Thyroid gland (tissue), 4 donors: ENCODE measurements at regions not wholly inside any gene's neighbourhood (a gene's known extent, or its start where the extent isn't known, plus 50 kb on each side); places are given as distances from the start of the nearest gene placed in this dataset.

Experiments
- DNase-seq, 2 donors: peaks; one replicate each; pipeline ENCODE4 v3.0.0-alpha.2; 2019
- H3K27ac ChIP-seq, 3 donors: fragments of 200-600 bp; sonication (generic); 1 replicate in 2 of 3; 2 replicates in 1 of 3; pipeline ENCODE4 v1.5.1; 2016 to 2019; ENCODE audit warnings: mild to moderate bottlenecking in 1 of 3, moderate library complexity in 1 of 3
- H3K27me3 ChIP-seq: fragments of 200-600 bp; sonication (generic); one replicate; pipeline ENCODE4 v1.5.1; 2019
- H3K36me3 ChIP-seq, 2 donors: fragments of 200-600 bp; sonication (generic); one replicate each; pipeline ENCODE4 v1.5.1; 2016 to 2019
- H3K4me1 ChIP-seq, 2 donors: fragments of 200-600 bp; sonication (generic); one replicate each; pipeline ENCODE4 v1.5.1; 2017 to 2019
- H3K4me3 ChIP-seq, 3 donors: fragments of 200-600 bp; sonication (generic); replicated peaks in 1 of 3; 1 replicate in 2 of 3; 2 replicates in 1 of 3; pipeline ENCODE4 v1.5.1; 2016; ENCODE audit warnings: mild to moderate bottlenecking in 1 of 3
- H3K9me3 ChIP-seq: fragments of 200-600 bp; sonication (generic); one replicate; pipeline ENCODE4 v1.5.1; 2017
- CTCF ChIP-seq, 6 experiments: fragments of 200-600 bp in 3 of 6; fragments of 450-650 bp in 3 of 6; sonication (generic) in 3 of 6; IDR thresholded peaks; one replicate each; pipeline ENCODE4 v1.5.1; 2016 to 2019; ENCODE audit warnings: antibody characterized with exemption in 6 of 6, mild to moderate bottlenecking in 2 of 6, inconsistent platforms in 1 of 6, moderate library complexity in 1 of 6
- POLR2A ChIP-seq, 2 donors: fragments of 450-650 bp; IDR thresholded peaks; one replicate each; pipeline ENCODE4 v1.6.1; 2017; ENCODE audit warnings: antibody characterized with exemption in 2 of 2, mild to moderate bottlenecking in 2 of 2, moderate library complexity in 1 of 2
- WGBS, 2 donors: methylation state at CpG; one replicate each; pipeline ENCODE4 v1.1.5; 2017; 5-methylcytosine and 5-hydroxymethylcytosine counted together
- intact Hi-C: fragments of 100-400 bp; cut with DNase I; formaldehyde crosslinking; loops from one replicate; pipeline ENCODE4 v1.15.1; 2023

DNA sequence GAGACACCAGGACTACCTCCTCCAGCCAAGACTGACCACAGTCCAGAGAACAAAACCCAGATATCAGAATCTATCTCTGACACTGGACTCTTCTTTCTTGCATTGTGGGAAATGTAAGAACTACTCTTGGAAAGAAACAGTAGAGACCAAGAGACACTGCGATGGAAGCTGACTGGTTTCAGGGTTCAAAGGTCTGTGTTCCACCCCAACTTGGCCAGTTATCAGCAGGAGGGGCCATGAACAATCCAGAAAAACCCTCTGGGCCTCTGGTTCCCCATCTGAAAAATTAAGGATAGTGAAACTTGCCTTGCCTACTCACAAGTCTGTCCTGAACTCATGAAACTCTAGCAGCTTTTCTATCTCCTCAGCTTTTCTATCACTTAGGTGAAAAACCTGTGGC lies 166.5 kb downstream of the SUCLG1 start:
- no peaks in the 10 kb centered on the region for H3K36me3 ChIP-seq
- H3K27ac ChIP-seq, result no peak overlapping the region
- no peak for TF ChIP-seq POLR2A (IDR thresholded peaks at IDR 0.05)
- TF ChIP-seq CTCF (IDR thresholded peaks at IDR 0.05), result no peak
- H3K27me3 ChIP-seq, result no peaks in the 10 kb centered on the region
- H3K4me1 ChIP-seq, result no peaks in the 10 kb centered on the region
- DNase-seq, result no peak
- intact Hi-C loops, result no loop called here
- WGBS, 2 donors, result 94 to 100% methylated on average over 1 of the region's 1 CpG
- no peak overlapping the region for H3K4me3 ChIP-seq
- no peaks in the 10 kb centered on the region for H3K9me3 ChIP-seq

GRCh38 chr2:84290537-84290936 lies 168.5 kb downstream of the SUCLG1 start:
- Histone ChIP-seq H3K27me3 (no peaks in the 10 kb centered on the region), H3K27ac (no peak overlapping the region), H3K4me3 (no peak overlapping the region), H3K9me3 (no peaks in the 10 kb centered on the region), H3K36me3 (no peaks in the 10 kb centered on the region), H3K4me1 (no peaks in the 10 kb centered on the region)
- 96 to 98% methylated on average over 29 of the region's 29 CpGs for WGBS, 2 donors
- intact Hi-C loops, result no loop called here
- DNase-seq, result no peak
- TF ChIP-seq POLR2A (IDR thresholded peaks at IDR 0.05), result no peak
- TF ChIP-seq CTCF (IDR thresholded peaks at IDR 0.05), result no peak

DNA sequence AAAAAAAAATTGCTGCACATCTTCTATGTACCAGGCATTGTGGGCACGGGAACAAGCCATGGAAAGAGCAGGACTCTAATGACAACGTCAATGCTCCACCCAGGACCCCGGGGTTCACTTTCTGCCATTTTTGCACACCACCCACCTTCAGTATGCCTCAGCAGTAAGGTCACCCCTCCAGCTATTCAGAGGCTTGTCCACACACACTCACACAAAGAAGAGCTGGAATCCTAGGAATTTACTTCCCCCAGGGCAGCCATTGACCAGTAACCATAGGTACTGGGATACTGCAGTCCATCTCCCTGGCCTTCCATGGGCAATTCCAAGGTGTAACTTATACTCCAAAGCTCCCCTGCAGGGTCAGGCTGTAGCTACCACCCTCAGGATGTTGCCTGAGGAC lies 170.8 kb downstream of the SUCLG1 start:
- Histone ChIP-seq H3K36me3 (no peaks in the 10 kb centered on the region), H3K27me3 (no peaks in the 10 kb centered on the region), H3K27ac (no peak overlapping the region), H3K4me1 (no peaks in the 10 kb centered on the region), H3K9me3 (no peaks in the 10 kb centered on the region), H3K4me3 (no peak overlapping the region)
- 92 to 93% methylated on average over 3 of the region's 3 CpGs for WGBS, 2 donors
- intact Hi-C loops, result no loop called here
- DNase-seq, result no peak
- no peak for TF ChIP-seq POLR2A (IDR thresholded peaks at IDR 0.05)
- no peak for TF ChIP-seq CTCF (IDR thresholded peaks at IDR 0.05)

DNA sequence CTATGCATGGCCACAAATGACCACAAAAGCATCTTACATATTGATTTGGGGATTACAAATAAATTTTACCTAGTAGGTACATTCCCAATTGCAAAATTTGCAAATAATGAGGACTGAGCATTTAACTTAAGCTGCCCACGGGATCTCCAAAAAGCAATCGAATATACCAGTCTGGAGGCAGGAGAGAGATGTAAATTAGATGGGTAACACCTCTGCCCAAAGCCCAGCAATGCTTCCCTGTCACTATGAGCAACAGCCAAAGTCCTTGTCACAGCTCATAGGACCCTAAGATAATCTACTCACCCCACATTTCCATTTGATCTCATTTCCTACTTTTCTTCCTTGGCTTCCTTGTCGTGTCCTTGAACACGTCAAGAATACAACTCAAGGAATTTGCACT lies 172.2 kb downstream of the SUCLG1 start:
- no peaks in the 10 kb centered on the region for H3K27me3 ChIP-seq
- no peak for DNase-seq
- TF ChIP-seq CTCF (IDR thresholded peaks at IDR 0.05) (no peak), POLR2A (IDR thresholded peaks at IDR 0.05) (no peak)
- intact Hi-C loops, result no loop called here
- H3K9me3 ChIP-seq, result no peaks in the 10 kb centered on the region
- WGBS, 2 donors, result 81 to 85% methylated on average over 4 of the region's 4 CpGs
- no peak overlapping the region for H3K27ac ChIP-seq
- no peaks in the 10 kb centered on the region for H3K4me1 ChIP-seq
- no peak overlapping the region for H3K4me3 ChIP-seq
- no peaks in the 10 kb centered on the region for H3K36me3 ChIP-seq

DNA sequence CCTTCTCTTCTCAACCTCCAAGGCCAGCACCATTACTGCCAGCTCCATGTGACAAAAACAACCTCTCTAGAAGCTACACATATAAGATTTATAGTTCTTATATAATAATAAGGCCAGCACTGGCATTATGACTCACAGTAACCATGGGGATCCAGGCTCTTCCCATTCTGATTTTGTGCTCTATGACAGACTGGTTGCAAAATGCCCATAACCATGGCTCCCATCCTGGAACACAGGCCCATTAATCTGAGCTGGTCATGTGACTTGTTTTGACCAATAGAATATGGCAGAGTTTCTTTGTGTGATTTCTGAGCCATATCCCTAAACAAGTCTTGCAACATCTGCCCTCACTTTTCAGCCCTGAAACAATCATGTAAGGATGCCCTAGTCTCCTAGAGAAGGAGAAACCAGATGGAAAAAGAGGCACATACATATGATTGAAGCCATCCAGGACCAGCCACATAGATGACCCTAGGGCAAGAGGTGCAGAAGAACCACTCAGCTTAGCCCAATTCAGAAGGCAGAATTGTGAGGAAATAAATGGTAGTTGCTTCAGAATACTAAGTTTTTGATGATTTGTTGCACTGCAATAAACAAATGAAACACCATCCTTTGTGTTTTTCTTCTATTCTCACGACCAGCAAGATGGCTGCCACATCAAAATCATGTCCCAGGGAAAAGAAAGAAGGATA lies 173.9 kb downstream of the SUCLG1 start:
- 38 to 54% methylated on average over 1 of the region's 1 CpG for WGBS, 2 donors
- TF ChIP-seq POLR2A (IDR thresholded peaks at IDR 0.05) (no peak), CTCF (IDR thresholded peaks at IDR 0.05) (no peak)
- no peak overlapping the region for H3K27ac ChIP-seq

More for the DNA sequence above, 173.9 kb downstream of the SUCLG1 start:
- Histone ChIP-seq H3K9me3 (no peaks in the 10 kb centered on the region), H3K27me3 (no peaks in the 10 kb centered on the region), H3K36me3 (no peaks in the 10 kb centered on the region), H3K4me1 (no peaks in the 10 kb centered on the region), H3K4me3 (no peak overlapping the region)
- DNase-seq, result no peak
- intact Hi-C loops, result no loop called here
